ENCODE measurements at regions not wholly inside any gene's neighbourhood (a gene's known extent, or its start where the extent isn't known, plus 50 kb on each side); places are given as distances from the start of the nearest gene placed in this dataset.
"Not testable (repeated sequence)": the region's sequence is repeated elsewhere in the genome, so short reads cannot be mapped to it uniquely, and the experiment has no call there.

- not testable (repeated sequence) for DNase-seq (ENCODE audit: low spot score)
Observed at GRCh38 chr2:242049492-242049891, 180.0 kb downstream of the RTP5 start.

DNA sequence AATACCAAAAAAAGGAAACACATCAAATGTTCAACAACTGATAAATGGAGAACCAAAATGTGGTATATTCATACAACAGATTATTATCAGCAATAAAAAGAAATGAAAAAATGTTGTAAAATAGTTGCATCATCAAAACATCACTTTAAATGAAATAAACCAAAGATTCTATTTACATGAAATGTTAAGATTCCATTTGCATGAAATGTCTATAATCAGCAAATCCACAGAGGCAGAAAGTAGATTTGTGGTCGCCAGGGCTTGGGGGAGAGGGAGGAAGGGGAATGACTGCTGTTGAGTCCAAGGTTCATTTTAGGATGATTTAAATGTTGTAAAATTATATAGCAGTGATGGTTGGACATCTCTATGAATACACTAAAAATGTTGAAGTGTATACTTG, 181.9 kb downstream of the RTP5 start:
- DNase-seq (ENCODE audit: low spot score), result no peak

- DNase-seq (ENCODE audit: low spot score), result no peak
Observed at GRCh38 chr2:242052421-242052820, 182.9 kb downstream of the RTP5 start.

- no peak for DNase-seq (ENCODE audit: low spot score)
Observed at GRCh38 chr2:242053921-242054320, 184.4 kb downstream of the RTP5 start.

DNA sequence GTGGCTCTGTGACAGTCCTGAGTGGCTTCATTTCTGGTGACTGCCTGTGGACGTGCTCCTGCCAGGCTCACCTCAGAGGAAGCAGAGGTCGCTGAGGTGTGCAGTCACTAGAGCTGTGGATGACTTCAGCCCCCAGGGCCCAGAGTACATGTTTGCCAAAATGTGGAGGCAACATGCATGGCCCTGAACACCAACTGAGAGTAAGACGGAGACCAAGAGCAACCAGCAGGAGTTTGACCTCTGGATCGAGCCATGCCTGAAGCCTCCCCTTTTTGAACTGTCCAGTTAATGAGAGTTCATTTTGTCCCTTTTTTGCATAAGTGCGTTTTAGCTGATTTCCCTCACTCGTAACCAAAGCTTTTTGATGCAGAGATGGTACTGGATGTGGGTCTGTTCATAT, 184.9 kb downstream of the RTP5 start:
- DNase-seq (ENCODE audit: low spot score), result no peak

DNA sequence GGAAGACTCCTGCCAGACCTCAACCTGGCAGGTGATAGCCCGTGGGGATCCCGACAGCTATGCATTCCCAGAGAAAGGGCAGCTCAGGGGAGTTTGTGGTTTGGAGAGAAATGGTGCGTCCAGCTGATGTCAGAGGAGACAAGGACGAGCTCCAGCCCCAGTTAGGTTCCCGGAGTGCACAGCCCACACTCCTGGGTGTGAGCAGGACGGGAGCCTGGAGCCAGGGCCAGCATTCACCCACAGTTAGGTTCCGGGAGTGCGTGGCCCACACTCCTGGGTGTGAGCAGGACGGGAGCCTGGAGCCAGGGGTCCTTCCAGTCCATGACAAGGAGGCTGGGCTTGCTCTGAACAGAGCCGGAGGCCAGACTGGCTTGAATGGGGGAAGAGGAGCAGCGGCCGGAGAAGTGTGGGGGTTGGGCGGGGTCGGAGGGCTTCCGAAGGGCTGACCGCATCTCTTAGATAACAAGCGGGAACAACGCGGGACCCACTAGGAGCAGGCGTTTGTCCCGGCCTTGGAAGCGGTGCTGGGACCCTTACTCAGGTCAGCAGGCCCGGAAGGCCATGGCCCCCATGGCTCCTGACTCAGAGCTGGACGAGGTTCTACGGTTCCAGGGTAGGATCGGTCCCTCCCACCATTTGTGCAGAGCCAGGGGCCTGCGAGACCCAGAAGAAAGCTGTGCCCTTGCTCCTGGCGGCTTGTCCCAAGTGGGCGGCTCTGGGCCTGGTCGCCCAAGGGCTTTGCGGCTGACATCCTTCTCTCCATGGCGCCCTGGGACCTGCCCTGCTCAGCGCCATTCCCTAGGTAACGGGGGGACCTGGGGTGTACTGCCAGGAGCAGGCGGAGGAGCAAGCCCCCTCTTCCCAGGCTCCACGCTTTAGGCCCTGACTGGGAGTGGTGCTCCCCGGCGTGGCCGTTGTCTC, 185.6 kb downstream of the RTP5 start:
- DNase-seq (ENCODE audit: low spot score), result no peak

- no peak for DNase-seq (ENCODE audit: low spot score)
Observed at GRCh38 chr2:242056026-242056425, 186.5 kb downstream of the RTP5 start.

- DNase-seq (ENCODE audit: low spot score), result no peak
Observed at GRCh38 chr2:242056785-242057184, 187.3 kb downstream of the RTP5 start.

- no peak for DNase-seq (ENCODE audit: low spot score)
Observed at GRCh38 chr2:242057379-242058040, 188.0 kb downstream of the RTP5 start.

GRCh38 chr2:242058116-242058680, 188.7 kb downstream of the RTP5 start:
- DNase-seq (ENCODE audit: low spot score), result no peak

- no peak for DNase-seq (ENCODE audit: low spot score)
Observed at GRCh38 chr2:242059566-242059965, 190.0 kb downstream of the RTP5 start.

- no peak for DNase-seq (ENCODE audit: low spot score)
Observed at GRCh38 chr2:242060212-242060835, 190.8 kb downstream of the RTP5 start.

DNA sequence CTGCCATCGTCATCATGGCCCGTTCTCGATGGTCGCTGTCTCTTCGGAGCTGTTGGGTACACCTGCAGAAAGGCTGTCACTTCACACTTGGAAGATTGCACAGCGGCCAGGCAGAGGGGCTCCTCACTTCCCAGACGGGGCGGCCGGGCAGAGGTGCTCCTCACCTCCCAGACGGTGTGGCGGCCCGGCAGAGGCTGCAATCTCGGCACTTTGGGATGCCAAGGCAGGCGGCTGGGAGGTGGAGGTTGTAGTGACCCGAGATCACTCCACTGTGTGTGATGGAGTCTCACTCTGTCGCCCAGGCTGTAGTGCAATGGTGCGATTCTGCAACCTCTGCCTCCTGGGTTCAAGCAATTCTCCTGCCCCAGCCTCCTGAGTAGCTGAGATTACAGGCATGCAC, 192.4 kb downstream of the RTP5 start:
- DNase-seq (ENCODE audit: low spot score), result not testable (repeated sequence)

GRCh38 chr2:242063436-242063835, 193.9 kb downstream of the RTP5 start:
- DNase-seq (ENCODE audit: low spot score), result no peak

DNA sequence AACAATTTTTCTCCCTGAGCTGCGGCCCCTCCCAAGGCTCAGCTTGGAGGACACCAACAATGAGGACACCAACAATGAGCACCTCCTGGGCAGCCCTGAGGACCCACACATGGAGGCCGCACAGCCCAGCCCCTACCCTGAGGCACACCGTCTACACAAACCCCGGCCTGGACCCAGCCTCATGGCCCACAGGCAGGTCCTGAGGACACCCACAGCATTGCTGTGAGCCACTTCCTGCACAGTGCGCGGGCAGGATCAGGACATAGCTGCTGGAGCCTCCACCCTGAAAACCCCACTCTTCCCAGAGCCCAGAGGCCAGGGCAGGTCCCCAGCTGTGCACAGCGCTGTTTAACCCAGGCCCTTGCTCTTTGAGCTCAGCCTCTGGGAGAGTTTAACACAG, 194.3 kb downstream of the RTP5 start:
- no peak for DNase-seq (ENCODE audit: low spot score)

DNA sequence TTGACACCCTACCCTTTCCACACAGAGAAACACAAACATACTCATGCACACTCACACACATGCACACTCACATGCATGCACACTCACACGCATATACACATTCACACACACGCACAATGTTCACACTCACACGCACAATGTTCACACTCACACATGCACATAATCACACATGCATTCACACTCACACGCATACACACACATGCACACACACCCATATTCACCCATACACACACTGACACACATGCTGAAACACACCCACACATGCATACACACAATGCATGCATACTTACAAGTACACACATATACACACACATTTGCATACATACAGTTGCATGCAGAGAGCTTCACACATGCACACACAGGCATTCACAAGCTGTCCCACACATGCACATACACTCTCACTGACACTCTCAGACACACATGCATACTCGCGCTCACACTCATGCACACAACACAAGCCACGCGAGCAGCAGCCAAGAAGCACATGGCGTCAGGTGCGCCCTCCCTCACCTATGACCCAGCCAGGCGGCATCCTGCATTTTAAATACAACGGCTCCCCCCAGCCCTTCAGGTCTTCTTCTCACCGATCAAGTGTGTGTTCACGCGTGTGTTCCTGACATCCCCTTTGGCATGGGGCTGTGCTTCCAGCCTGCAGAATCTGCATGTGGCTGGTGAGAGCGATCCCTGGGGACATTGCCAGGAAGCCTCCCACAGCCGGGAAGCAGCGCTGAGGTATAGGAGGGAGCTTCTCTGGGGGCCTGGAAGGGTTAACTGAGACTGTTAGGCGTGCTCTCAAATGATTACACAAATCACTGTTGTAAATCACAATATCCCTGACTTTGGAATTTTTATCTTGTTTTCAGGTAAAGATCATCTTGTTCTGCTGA, 195.1 kb downstream of the RTP5 start:
- no peak for DNase-seq (ENCODE audit: low spot score)

DNA sequence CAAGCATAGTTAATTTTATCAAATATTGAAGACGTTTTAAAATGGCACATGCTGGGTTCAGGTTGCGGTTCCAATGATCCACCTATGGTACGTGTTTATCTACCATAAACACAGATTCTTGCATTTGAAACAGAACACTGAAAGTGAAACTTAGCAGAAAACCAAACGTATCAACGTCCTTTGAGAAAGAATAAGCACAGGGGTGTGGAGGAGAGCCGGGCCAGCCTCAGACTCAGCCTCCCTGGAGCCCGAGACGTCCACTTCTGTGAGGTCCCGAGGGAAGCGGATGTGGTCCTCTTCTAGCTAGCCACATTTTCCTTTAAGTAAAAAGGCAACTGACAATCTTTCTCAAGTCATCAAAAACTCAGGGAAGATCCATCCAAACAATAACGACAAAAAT, 195.9 kb downstream of the RTP5 start:
- no peak for DNase-seq (ENCODE audit: low spot score)

DNA sequence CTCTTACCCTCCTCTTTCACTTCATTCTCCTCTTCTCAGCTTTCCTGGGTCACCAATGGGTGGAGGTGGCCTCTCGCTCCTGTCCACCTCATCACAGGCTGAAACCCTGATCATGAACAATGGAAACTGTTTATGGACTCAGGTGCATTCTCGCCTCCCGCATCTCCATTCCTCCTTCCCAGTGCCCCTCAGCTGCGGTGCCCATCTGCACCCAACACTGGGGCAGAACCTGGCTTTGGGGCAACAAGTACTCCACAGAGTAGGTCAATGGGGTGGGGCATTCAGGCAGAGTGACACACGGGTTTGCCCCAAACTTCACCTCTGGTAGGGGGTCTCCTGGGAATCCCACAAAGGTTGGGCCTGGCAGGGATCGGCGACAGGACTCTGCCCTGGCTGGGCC, 199.5 kb downstream of the RTP5 start:
- no peak for DNase-seq (ENCODE audit: low spot score)

GRCh38 chr2:242069938-242070395, 200.4 kb downstream of the RTP5 start:
- not testable (repeated sequence) for DNase-seq (ENCODE audit: low spot score)

GRCh38 chr2:242070726-242071125, 201.2 kb downstream of the RTP5 start:
- DNase-seq (ENCODE audit: low spot score), result not testable (repeated sequence)

DNA sequence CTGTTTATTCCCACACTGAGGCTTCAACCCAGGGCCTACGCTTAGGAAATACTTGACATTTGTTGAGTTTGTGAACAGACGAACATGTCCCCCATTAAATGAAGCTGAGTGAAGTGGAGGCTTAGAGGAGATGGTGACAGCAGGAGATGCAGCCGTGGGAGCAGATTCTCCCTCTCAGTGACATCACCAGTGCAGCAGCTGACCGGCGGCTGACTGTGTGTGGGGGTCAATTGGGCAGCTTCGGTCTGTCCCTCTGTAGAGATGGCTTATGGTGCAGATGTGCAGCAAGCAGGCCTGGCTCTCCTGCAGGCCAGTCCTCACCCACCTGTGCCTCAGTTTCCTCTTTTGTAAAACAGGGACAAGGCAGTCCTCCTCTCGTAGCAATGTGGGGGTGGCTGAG, 201.8 kb downstream of the RTP5 start:
- not testable (repeated sequence) for DNase-seq (ENCODE audit: low spot score)
